A549 (cell line): ENCODE measurements at regions not wholly inside any gene's neighbourhood (a gene's known extent, or its start where the extent isn't known, plus 50 kb on each side); places are given as distances from the start of the nearest gene placed in this dataset.

ENCODE experiments used
- GATA3 ChIP-seq: IDR thresholded peaks from 2 replicates; pipeline ENCODE4 v1.6.1; 2012; ENCODE audit warnings: borderline replicate concordance
- KDM1A ChIP-seq: fragments of 200-600 bp; sonication (generic); IDR thresholded peaks from 2 replicates; pipeline ENCODE4 v1.6.1; 2016; ENCODE audit warnings: low read depth, mild to moderate bottlenecking
- POLR2A ChIP-seq: IDR thresholded peaks from 2 replicates; pipeline ENCODE4 v1.6.1; 2012; ENCODE audit warnings: mild to moderate bottlenecking, low read length
- RCOR1 ChIP-seq: fragments of 150-350 bp; IDR thresholded peaks from 2 replicates; pipeline ENCODE4 v1.6.1; 2014; ENCODE audit warnings: antibody characterized with exemption, low read length, low read depth
- SREBF2 ChIP-seq: fragments of 450-650 bp; IDR thresholded peaks from 2 replicates; pipeline ENCODE4 v1.6.1; 2014; ENCODE audit warnings: mild to moderate bottlenecking, moderate library complexity
- ZNF302 ChIP-seq: fragments of 250-450 bp; sonication (Bioruptor Pico); IDR thresholded peaks from 2 replicates; pipeline ENCODE4 v1.9.0; 2021; ENCODE audit warnings: inconsistent platforms, mild to moderate bottlenecking, moderate library complexity
- TF ChIP-seq, protein P1 (sequence below): fragments of >200 bp; sonication (Bioruptor Twin); formaldehyde crosslinking; IDR thresholded peaks from 3 replicates; pipeline ENCODE4 v1.5.1; 2016
- TF ChIP-seq, protein P2 (sequence below): fragments of 200-600 bp; sonication (generic); IDR thresholded peaks from 2 replicates; pipeline ENCODE4 v1.6.1; 2016; ENCODE audit warnings: antibody characterized with exemption, mild to moderate bottlenecking, moderate library complexity
- TF ChIP-seq, protein P3 (sequence below): fragments of 450-650 bp; IDR thresholded peaks from 2 replicates; pipeline ENCODE4 v1.6.1; 2014; ENCODE audit warnings: antibody characterized with exemption

DNA sequence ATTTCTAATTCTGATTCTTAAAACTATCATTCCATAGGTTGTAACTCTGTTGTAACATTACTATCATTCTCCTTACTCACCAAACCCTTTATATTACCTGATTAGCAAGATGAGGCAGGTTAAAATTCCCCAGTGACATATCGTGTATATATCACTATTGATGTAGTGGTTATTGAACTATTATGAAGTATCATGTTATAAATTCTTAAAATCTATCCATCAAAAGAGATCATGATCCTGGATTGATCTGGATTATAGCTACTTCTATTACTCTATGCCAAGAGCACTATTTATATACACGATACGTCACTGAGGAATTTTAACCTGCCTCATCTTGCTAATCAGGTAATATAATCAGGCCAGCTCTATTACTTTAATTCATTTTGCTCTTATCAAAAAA, 533.9 kb downstream of the SLITRK6 start:
- TF ChIP-seq, protein P1, sequence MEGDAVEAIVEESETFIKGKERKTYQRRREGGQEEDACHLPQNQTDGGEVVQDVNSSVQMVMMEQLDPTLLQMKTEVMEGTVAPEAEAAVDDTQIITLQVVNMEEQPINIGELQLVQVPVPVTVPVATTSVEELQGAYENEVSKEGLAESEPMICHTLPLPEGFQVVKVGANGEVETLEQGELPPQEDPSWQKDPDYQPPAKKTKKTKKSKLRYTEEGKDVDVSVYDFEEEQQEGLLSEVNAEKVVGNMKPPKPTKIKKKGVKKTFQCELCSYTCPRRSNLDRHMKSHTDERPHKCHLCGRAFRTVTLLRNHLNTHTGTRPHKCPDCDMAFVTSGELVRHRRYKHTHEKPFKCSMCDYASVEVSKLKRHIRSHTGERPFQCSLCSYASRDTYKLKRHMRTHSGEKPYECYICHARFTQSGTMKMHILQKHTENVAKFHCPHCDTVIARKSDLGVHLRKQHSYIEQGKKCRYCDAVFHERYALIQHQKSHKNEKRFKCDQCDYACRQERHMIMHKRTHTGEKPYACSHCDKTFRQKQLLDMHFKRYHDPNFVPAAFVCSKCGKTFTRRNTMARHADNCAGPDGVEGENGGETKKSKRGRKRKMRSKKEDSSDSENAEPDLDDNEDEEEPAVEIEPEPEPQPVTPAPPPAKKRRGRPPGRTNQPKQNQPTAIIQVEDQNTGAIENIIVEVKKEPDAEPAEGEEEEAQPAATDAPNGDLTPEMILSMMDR = no peak
- TF ChIP-seq SREBF2 = no peak
- no peak for TF ChIP-seq GATA3
- TF ChIP-seq RCOR1 = no peak
- TF ChIP-seq ZNF302 (CRISPR knock-in tag) = no peak
- no peak for TF ChIP-seq POLR2A
- TF ChIP-seq, protein P2, sequence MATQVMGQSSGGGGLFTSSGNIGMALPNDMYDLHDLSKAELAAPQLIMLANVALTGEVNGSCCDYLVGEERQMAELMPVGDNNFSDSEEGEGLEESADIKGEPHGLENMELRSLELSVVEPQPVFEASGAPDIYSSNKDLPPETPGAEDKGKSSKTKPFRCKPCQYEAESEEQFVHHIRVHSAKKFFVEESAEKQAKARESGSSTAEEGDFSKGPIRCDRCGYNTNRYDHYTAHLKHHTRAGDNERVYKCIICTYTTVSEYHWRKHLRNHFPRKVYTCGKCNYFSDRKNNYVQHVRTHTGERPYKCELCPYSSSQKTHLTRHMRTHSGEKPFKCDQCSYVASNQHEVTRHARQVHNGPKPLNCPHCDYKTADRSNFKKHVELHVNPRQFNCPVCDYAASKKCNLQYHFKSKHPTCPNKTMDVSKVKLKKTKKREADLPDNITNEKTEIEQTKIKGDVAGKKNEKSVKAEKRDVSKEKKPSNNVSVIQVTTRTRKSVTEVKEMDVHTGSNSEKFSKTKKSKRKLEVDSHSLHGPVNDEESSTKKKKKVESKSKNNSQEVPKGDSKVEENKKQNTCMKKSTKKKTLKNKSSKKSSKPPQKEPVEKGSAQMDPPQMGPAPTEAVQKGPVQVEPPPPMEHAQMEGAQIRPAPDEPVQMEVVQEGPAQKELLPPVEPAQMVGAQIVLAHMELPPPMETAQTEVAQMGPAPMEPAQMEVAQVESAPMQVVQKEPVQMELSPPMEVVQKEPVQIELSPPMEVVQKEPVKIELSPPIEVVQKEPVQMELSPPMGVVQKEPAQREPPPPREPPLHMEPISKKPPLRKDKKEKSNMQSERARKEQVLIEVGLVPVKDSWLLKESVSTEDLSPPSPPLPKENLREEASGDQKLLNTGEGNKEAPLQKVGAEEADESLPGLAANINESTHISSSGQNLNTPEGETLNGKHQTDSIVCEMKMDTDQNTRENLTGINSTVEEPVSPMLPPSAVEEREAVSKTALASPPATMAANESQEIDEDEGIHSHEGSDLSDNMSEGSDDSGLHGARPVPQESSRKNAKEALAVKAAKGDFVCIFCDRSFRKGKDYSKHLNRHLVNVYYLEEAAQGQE = no peak
- TF ChIP-seq, protein P3, sequence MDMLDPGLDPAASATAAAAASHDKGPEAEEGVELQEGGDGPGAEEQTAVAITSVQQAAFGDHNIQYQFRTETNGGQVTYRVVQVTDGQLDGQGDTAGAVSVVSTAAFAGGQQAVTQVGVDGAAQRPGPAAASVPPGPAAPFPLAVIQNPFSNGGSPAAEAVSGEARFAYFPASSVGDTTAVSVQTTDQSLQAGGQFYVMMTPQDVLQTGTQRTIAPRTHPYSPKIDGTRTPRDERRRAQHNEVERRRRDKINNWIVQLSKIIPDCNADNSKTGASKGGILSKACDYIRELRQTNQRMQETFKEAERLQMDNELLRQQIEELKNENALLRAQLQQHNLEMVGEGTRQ = no peak
- TF ChIP-seq KDM1A = no peak
